SU-DHL-6 (cell line): ENCODE measurements at regions not wholly inside any gene's neighbourhood (a gene's known extent, or its start where the extent isn't known, plus 50 kb on each side); places are given as distances from the start of the nearest gene placed in this dataset.

Source experiments
- CTCF ChIP-seq: fragments of 200-600 bp; sonication (generic); IDR thresholded peaks from one replicate; pipeline ENCODE4 v1.5.1; 2017; ENCODE audit warnings: antibody characterized with exemption, mild to moderate bottlenecking, low read length, moderate library complexity; ENCODE audit not compliant: insufficient read depth, poor library complexity, severe bottlenecking
- EZH2phosphoT487 ChIP-seq: fragments of 200-600 bp; sonication (generic), shearing (Covaris generic); conservative IDR thresholded peaks from 2 replicates; pipeline ENCODE4 v1.6.1; 2018; ENCODE audit warnings: mild to moderate bottlenecking, antibody characterized with exemption, low read length, moderate library complexity, mixed read lengths

- TF ChIP-seq EZH2phosphoT487 (no peak), CTCF (no peak)
These were observed 830.3 kb downstream of the BRINP1 start for GRCh38 chr9:118538959-118539358.
